ENCODE measurements at regions not wholly inside any gene's neighbourhood (a gene's known extent, or its start where the extent isn't known, plus 50 kb on each side); places are given as distances from the start of the nearest gene placed in this dataset.

DNA sequence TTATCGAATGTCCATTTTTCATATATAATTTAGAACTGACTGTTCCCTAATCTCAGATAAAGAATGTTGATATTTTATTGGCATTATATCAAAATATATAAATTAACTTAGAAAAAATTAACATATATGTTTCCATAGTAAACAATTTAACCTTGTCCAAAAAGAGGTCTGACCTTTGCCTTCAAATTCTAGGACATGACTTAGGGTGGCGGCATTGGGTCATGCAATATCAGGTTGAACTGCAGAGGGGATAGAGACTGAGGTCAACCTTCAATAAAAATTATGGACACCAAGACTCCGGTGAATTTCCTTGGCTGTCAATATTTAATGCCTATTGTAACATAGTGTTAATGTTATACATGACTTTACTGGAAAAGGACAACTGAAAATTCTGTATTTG lies 199.8 kb downstream of the RPL10L start:
- Histone ChIP-seq H3K4me1 (ENCODE audit: control insufficient read depth, low read length) (no peaks in the 10 kb centered on the region), H3K4me2 (ENCODE audit: low read length) (no peak overlapping the region), H4K20me1 (ENCODE audit: control insufficient read depth, insufficient read depth, low read depth, low read length) (no peaks in the 10 kb centered on the region), H3K9me2 (replicated peaks; ENCODE audit: control insufficient read depth, low read length) (no peaks in the 10 kb centered on the region), H3K9me3 (ENCODE audit: control insufficient read depth, insufficient read depth, low read length) (no peaks in the 10 kb centered on the region; the same call in 1 of the 2 replicates), H3K27me3 (ENCODE audit: control insufficient read depth, low read length) (no peaks in the 10 kb centered on the region), H3F3A (ENCODE audit: control insufficient read depth, insufficient read depth) (no peaks in the 10 kb centered on the region), H3K27ac (ENCODE audit: low read depth, low read length) (no peak overlapping the region), H3K36me3 (ENCODE audit: control insufficient read depth, low read length) (no peaks in the 10 kb centered on the region), H3K79me2 (ENCODE audit: control insufficient read depth, low read length) (no peaks in the 10 kb centered on the region), H3K4me3 (ENCODE audit: low read length) (no peak overlapping the region)
- TF ChIP-seq EZH2phosphoT487 (IDR thresholded peaks at IDR 0.05; ENCODE audit: borderline replicate concordance, low read length), result no peak
- TF ChIP-seq CTCF (IDR thresholded peaks at IDR 0.05; ENCODE audit: low read depth, low read length, poor library complexity, severe bottlenecking), result no peak

GRCh38 chr14:46444666-46445065 lies 206.9 kb downstream of the RPL10L start:
- no peaks in the 10 kb centered on the region for H3K36me3 ChIP-seq (ENCODE audit: control insufficient read depth, low read length)

DNA sequence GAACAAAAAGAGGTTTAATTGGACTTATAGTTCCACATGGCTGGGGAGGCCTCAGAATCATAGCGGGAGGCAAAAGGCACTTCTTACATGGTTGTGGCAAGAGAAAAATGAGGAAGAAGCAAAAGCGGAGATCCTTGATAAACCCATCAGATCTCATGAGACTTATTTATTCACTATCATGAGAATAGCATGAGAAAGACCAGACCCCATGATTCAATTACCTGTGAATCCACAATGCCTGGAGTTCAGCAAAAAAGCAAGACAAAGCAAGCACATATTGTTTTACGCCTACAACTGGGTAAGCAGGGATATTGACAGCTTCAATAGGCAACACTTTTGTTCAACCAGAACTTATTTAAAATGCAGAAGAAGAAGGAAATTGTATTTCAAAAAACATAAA lies 218.2 kb downstream of the RPL10L start:
- Histone ChIP-seq H3K27ac (ENCODE audit: low read depth, low read length) (no peak overlapping the region), H4K20me1 (ENCODE audit: control insufficient read depth, insufficient read depth, low read depth, low read length) (no peaks in the 10 kb centered on the region), H3K79me2 (ENCODE audit: control insufficient read depth, low read length) (no peaks in the 10 kb centered on the region), H3K4me2 (ENCODE audit: low read length) (no peak overlapping the region), H3F3A (ENCODE audit: control insufficient read depth, insufficient read depth) (no peaks in the 10 kb centered on the region), H3K9me2 (replicated peaks; ENCODE audit: control insufficient read depth, low read length) (no peaks in the 10 kb centered on the region), H3K36me3 (ENCODE audit: control insufficient read depth, low read length) (no peaks in the 10 kb centered on the region), H3K9me3 (ENCODE audit: control insufficient read depth, insufficient read depth, low read length) (no peaks in the 10 kb centered on the region), H3K4me1 (ENCODE audit: control insufficient read depth, low read length) (no peaks in the 10 kb centered on the region), H3K4me3 (ENCODE audit: low read length) (no peak overlapping the region), H3K27me3 (ENCODE audit: control insufficient read depth, low read length) (no peaks in the 10 kb centered on the region)
- TF ChIP-seq CTCF (IDR thresholded peaks at IDR 0.05; ENCODE audit: low read depth, low read length, poor library complexity, severe bottlenecking), result no peak
- no peak for TF ChIP-seq EZH2phosphoT487 (IDR thresholded peaks at IDR 0.05; ENCODE audit: borderline replicate concordance, low read length)

More at GRCh38 chr14:46444666-46445065, 206.9 kb downstream of the RPL10L start:
- Histone ChIP-seq H4K20me1 (ENCODE audit: control insufficient read depth, insufficient read depth, low read depth, low read length) (no peaks in the 10 kb centered on the region), H3K79me2 (ENCODE audit: control insufficient read depth, low read length) (no peaks in the 10 kb centered on the region), H3K9me3 (ENCODE audit: control insufficient read depth, insufficient read depth, low read length) (no peaks in the 10 kb centered on the region; the same call in 1 of the 2 replicates), H3F3A (ENCODE audit: control insufficient read depth, insufficient read depth) (no peaks in the 10 kb centered on the region), H3K27ac (ENCODE audit: low read depth, low read length) (no peak overlapping the region), H3K4me1 (ENCODE audit: control insufficient read depth, low read length) (no peaks in the 10 kb centered on the region), H3K4me2 (ENCODE audit: low read length) (no peak overlapping the region), H3K4me3 (ENCODE audit: low read length) (no peak overlapping the region), H3K27me3 (ENCODE audit: control insufficient read depth, low read length) (no peaks in the 10 kb centered on the region), H3K9me2 (replicated peaks; ENCODE audit: control insufficient read depth, low read length) (no peaks in the 10 kb centered on the region)
- TF ChIP-seq CTCF (IDR thresholded peaks at IDR 0.05; ENCODE audit: low read depth, low read length, poor library complexity, severe bottlenecking) (no peak), EZH2phosphoT487 (IDR thresholded peaks at IDR 0.05; ENCODE audit: borderline replicate concordance, low read length) (no peak)

DNA sequence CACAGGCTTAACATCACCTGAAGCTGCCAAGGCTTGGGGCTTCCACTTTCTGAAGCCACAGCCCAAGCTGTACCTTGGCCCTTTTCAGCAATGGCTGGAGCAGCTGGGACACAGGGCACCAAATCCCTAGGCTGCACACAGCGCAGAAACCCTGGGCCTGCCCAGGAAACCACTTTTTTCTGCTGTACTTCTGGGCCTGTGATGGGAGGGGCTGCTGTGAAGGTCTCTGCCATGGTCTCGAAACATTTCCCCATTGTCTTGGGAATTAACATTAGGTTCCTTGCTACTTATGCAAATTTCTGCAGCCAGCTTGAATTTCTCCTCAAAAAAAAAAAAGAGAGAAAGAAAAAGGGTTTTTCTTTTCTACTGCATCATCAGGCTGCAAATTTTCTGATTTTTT lies 219.1 kb downstream of the RPL10L start:
- Histone ChIP-seq H3K27ac (ENCODE audit: low read depth, low read length) (no peak overlapping the region), H3K27me3 (ENCODE audit: control insufficient read depth, low read length) (no peaks in the 10 kb centered on the region), H4K20me1 (ENCODE audit: control insufficient read depth, insufficient read depth, low read depth, low read length) (no peaks in the 10 kb centered on the region), H3K9me3 (ENCODE audit: control insufficient read depth, insufficient read depth, low read length) (no peaks in the 10 kb centered on the region), H3F3A (ENCODE audit: control insufficient read depth, insufficient read depth) (no peaks in the 10 kb centered on the region), H3K4me2 (ENCODE audit: low read length) (no peak overlapping the region), H3K36me3 (ENCODE audit: control insufficient read depth, low read length) (no peaks in the 10 kb centered on the region), H3K9me2 (replicated peaks; ENCODE audit: control insufficient read depth, low read length) (no peaks in the 10 kb centered on the region), H3K4me1 (ENCODE audit: control insufficient read depth, low read length) (no peaks in the 10 kb centered on the region), H3K4me3 (ENCODE audit: low read length) (no peak overlapping the region), H3K79me2 (ENCODE audit: control insufficient read depth, low read length) (no peaks in the 10 kb centered on the region)
- no peak for TF ChIP-seq CTCF (IDR thresholded peaks at IDR 0.05; ENCODE audit: low read depth, low read length, poor library complexity, severe bottlenecking)
- TF ChIP-seq EZH2phosphoT487 (IDR thresholded peaks at IDR 0.05; ENCODE audit: borderline replicate concordance, low read length), result no peak
